ENCODE measurements at regions not wholly inside any gene's neighbourhood (a gene's known extent, or its start where the extent isn't known, plus 50 kb on each side); places are given as distances from the start of the nearest gene placed in this dataset.

GRCh38 chr11:13214276-13214675 is 63.3 kb upstream of the BMAL1 start:
- ChIA-PET CTCF (no interaction called here), POLR2A (no interaction called here)
- intact Hi-C loops (cut with micrococcal nuclease; ENCODE audit: unreplicated experiment) (loop anchor here (5.0 kb wide), 1 partner anchor 253 kb away; no protein-coding TSS in a partner anchor), in situ Hi-C loops (cut with HindIII; ENCODE audit: low pct_unique_long_range_greater_than_20kb, low sequenced_read_pairs) (no loop called here)
- no peaks in the 10 kb centered on the region for H3K27me3 ChIP-seq (ENCODE audit: control insufficient read depth, insufficient read depth, low read length)
- DNase-seq (ENCODE audit: low read depth, low spot score), result no peak
- no TSS peak for BruUV-seq (replicated peaks)
- no peak overlapping the region for H3K4me3 ChIP-seq (ENCODE audit: low read depth in 2 of 2, low read length in 2 of 2)
- no peak overlapping the region for H3K27ac ChIP-seq (ENCODE audit: low read length)
- no peak for ATAC-seq
- H3K36me3 ChIP-seq (ENCODE audit: control insufficient read depth, insufficient read depth, low read length), result no peaks in the 10 kb centered on the region
- peaks cover 5% of the 10 kb centered on the region; the same call in 1 of the 2 replicates for H3K4me1 ChIP-seq (ENCODE audit: control insufficient read depth, insufficient read depth, low read length)
- TF ChIP-seq REST (IDR thresholded peaks at IDR 0.05; ENCODE audit: insufficient read depth in 1 of 2, low read depth in 2 of 2, low read length in 1 of 2) (no peak), SIN3A (IDR thresholded peaks at IDR 0.05; ENCODE audit: borderline replicate concordance, insufficient read depth, low read depth, low read length) (no peak), TCF7L2 (IDR thresholded peaks at IDR 0.05; ENCODE audit: low read depth, low read length) (no peak), POLR2AphosphoS5 (IDR thresholded peaks at IDR 0.05; ENCODE audit: low read depth, low read length) (no peak)
- no peaks in the 10 kb centered on the region for H3K9me3 ChIP-seq (ENCODE audit: control insufficient read depth, insufficient read depth, low read depth, low read length)

DNA sequence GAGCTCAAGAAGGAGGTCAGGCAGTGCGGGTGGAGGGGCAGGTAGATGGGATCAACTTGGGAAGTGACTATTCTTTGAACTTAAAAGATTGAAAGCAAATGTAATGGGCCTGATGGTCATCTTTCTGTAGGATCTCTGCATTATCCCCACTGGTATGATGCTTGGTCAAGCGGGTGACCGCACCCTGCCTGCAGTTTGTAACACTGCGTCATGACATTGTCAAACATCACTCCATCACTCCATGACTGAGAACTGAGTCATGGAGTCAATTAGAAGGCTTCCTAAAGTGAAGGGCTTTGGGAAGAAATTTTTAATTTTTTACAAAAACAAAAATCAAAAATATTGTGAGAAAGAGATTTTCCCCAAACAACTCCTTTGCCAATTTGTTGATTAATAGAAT is 62.4 kb upstream of the BMAL1 start:
- Histone ChIP-seq H3K9me3 (ENCODE audit: control insufficient read depth, insufficient read depth, low read depth, low read length) (no peaks in the 10 kb centered on the region), H3K4me3 (ENCODE audit: low read depth in 2 of 2, low read length in 2 of 2) (no peak overlapping the region), H3K27ac (ENCODE audit: low read length) (no peak overlapping the region), H3K36me3 (ENCODE audit: control insufficient read depth, insufficient read depth, low read length) (no peaks in the 10 kb centered on the region), H3K4me1 (ENCODE audit: control insufficient read depth, insufficient read depth, low read length) (peaks cover 5% of the 10 kb centered on the region; the same call in 1 of the 2 replicates), H3K27me3 (ENCODE audit: control insufficient read depth, insufficient read depth, low read length) (no peaks in the 10 kb centered on the region)
- no peak for ATAC-seq
- no TSS peak for BruUV-seq (replicated peaks)
- ChIA-PET POLR2A (no interaction called here), CTCF (interaction anchor here (0.6 kb wide), 1 partner anchor 128 kb away, joined by 3 read pairs; no protein-coding TSS in a partner anchor)
- DNase-seq (ENCODE audit: low read depth, low spot score), result no peak
- in situ Hi-C loops (cut with HindIII; ENCODE audit: low pct_unique_long_range_greater_than_20kb, low sequenced_read_pairs) (no loop called here), intact Hi-C loops (cut with micrococcal nuclease; ENCODE audit: unreplicated experiment) (no loop called here)
- TF ChIP-seq SIN3A (IDR thresholded peaks at IDR 0.05; ENCODE audit: borderline replicate concordance, insufficient read depth, low read depth, low read length), result no peak
- TF ChIP-seq TCF7L2 (IDR thresholded peaks at IDR 0.05; ENCODE audit: low read depth, low read length), result no peak
- no peak for TF ChIP-seq POLR2AphosphoS5 (IDR thresholded peaks at IDR 0.05; ENCODE audit: low read depth, low read length)
- no peak for TF ChIP-seq CTCF (IDR thresholded peaks at IDR 0.05)
- TF ChIP-seq REST (IDR thresholded peaks at IDR 0.05; ENCODE audit: insufficient read depth in 1 of 2, low read depth in 2 of 2, low read length in 1 of 2), result no peak

Data from Panc1 (cell line).